Inflammatory macrophage treated with lipopolysaccharide for 4 hours (primary cell): ENCODE measurements at regions not wholly inside any gene's neighbourhood (a gene's known extent, or its start where the extent isn't known, plus 50 kb on each side); places are given as distances from the start of the nearest gene placed in this dataset.
"Not testable (repeated sequence)": the region's sequence is repeated elsewhere in the genome, so short reads cannot be mapped to it uniquely, and the experiment has no call there.

ENCODE experiments used
- DNase-seq: peaks from one replicate; pipeline ENCODE4 v3.0.0-alpha.2; 2020

DNA sequence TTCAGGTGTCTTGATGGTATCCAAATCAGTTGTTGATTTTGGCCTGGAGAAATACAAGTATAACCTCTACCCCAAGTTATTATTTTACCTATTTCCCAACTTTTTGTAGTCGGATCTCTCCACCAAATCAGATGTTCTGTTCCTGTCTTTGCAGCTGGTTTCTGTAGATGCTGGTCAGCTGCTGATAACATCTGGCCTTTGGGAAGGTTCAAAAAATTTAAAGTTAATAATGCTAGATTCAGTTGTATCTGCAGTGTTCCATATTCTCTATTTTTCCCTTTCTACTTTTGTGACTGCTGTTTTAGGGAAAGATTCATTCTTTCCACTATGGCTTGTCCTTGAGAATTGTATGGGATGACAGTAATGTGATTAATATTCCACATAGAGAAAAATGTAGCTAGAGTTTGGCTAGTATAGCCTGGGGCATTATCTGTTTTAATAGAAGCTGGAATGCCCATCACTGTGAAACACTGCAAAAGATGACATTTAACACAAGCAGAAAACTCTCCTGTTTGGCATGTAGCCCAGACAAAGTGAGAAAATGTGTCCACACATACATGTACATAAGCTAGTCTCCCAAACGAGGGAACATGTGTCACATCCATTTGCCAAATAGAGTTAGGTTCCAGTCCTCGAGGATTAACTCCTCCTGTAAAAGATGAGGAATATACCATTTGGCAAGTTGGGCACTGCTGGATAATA is 99.2 kb downstream of the ZNF100 start:
- DNase-seq = not testable (repeated sequence)

DNA sequence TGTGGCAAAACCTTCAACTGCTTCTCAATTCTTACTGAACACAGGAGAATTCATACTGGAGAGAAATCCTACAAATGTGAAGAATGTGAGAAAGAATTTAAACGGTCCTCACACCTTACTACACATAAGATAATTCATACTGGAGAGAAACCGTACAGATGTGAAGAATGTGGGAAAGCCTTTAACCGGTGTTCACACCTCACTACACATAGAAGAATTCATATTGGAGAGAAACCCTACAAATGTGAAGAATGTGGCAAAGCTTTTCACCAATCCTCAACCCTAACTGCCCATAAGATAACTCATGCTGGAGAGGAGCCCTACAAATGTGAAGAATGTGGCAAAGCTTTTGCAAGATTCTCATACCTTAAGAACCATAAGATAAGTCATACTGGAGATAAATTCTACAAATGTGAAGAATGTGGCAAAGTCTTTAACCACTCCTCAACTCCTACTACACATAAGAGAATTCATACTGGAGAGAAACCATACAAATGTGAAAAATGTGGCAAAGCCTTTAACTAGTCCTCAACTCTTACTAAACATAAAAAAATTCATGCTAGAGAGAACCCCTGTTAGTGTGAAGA is 111.7 kb downstream of the ZNF100 start:
- DNase-seq = no peak

DNA sequence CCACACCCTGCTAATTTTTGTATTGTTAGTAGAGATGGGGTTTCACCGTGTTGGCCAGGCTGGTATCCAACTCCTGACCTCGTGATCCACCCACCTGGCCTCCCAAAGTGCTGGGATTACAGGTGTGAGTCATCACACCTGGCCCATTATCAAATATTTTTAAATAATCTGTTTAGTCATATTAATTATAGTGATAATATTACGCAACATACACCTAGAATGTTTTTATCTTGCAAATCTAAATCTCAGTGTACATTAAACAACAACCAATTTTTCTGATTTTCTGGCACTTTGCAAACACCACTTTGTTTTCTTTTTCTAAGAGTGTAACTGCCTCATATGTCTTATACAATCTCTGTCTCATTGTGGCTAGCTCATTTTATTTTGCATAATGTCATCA is 115.9 kb downstream of the ZNF100 start:
- not testable (repeated sequence) for DNase-seq

DNA sequence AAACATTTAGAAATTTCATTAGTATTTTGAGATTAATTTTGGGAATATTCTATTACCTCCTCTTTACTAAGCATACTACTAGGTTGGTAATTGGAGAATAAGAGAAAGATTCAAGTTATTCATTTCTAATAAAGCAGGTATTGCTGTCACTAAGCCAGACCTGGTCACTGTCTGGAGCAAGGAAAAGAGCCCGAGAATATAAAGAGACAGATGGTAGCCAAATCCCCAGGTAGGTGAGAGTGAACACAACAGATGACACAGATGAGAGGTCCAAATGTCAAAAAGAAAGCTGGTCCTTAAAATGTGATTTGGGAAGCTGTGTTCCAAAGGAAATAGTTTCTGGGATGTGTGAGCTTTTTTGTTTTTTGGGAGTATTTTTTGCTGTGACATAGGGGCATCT is 128.6 kb downstream of the ZNF100 start:
- DNase-seq = no peak

DNA sequence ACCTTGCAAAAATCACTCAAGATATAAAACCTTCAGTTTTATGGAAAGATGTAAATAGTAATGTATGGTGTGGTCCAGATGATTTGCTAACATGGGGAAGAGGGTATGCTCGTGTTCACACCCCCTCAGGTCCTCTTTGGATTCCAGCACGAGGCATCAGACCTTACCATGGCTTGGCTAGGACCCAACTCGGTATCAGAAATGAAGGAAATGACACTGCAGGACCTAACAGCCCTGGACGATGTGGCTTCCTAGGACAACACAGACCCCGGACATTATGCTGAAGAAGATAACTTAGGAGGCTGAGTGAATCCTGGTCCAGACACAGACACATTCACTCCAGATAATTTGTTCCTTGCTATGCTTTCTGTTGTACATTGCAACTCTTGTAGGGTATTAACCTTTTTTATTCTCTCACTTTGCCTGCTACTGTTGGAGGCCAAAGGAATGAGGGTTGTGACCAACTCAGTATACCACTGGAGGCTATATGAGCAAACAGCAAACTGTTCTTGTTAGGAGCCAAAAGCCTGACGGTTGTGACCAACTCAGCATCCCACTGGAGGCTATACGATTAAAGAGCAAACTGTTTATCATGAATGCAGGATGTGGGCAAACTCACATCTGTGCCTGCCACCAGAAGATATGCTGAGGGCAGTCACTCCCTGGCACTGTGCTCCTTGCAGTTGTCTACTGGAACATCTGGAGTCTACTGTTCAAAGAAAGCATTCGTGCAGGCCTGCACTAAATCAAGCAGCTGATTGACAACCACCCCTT is 121.7 kb downstream of the ZNF429 start:
- DNase-seq = no peak

DNA sequence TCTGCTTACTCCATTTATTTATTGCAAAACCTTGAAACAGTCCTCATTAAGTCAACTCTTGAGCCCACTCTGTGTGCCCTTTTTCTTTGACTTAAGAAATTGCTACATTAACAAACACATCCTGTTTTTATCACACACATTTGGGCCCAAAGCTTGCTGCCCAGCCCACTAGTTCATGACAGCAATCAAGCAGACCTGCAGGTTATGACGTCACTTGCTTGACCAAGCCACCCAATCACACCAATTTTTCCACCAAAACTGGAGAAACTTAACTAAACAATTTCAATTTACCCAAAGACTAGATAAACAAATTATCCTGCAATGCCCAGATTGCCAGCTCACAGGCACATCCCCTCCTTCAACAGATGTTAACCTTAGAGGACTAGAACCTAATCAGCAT is 120.7 kb downstream of the ZNF429 start:
- DNase-seq = no peak

DNA sequence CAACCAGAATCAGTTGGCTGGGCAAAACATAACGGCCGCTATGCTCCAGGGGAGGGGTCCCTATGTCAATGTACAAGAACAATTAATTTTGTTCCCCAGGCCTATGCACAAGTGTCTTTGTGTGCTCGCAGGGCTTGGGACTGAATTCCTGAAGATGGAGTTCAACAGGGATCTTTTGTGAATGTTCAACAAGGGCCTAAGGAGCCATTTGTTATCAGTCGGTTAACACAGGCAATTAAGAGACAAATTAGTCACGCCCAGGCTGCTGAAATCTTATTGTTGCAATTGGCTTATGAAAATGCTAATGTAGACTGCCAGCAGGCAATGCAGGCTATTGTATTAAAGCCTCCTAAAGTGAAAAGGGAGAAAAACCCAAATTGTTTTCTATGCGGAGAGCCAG is 117.5 kb downstream of the ZNF429 start:
- DNase-seq = no peak

DNA sequence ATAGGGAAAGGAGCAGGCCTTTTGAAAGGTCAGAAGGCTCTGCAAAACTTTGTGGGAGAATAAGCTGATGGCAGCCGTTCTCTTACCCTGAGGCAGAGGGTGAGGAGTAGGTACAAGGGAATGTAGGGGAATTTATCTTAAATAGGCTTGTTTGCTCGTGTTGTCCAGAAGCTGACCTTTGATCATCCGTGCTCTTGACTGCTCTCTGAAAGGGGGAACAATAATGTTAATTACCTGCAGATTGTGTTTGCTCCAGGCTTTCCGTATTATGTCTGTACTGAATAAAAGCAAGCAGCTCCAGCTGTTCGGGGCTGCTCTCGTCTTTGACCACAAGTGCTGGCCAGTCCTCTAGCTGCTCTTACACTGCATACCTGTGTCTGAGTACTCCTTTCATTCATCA is 116.3 kb downstream of the ZNF429 start:
- DNase-seq = no peak

DNA sequence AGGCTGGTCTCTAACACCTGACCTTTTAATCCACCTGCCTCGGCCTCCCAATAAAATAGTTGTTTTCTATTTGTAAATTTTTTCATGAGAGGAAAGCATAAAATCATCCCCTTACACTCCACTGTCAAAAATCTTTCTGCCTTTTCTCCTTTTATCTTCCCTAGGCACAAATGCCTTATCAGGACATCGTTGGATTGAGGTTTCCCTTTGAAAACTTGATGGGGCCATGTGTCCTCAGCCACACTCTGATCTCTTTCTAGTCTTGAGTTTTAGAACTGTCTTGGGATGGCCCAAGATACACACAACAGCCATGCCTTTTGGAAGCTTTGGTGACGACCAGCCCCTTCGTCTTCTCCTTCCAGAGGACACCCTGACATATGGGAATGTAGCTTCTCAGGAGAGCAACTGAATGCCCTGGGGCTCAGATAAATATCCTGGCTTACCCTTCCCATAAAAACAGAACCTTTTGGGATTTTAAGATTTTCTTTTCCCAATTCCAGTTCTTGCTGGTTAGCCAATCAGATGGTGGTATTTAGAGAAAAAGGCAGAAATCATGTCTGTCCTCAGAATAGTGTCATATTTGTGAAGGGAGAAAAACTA is 112.4 kb downstream of the ZNF429 start:
- no peak for DNase-seq

DNA sequence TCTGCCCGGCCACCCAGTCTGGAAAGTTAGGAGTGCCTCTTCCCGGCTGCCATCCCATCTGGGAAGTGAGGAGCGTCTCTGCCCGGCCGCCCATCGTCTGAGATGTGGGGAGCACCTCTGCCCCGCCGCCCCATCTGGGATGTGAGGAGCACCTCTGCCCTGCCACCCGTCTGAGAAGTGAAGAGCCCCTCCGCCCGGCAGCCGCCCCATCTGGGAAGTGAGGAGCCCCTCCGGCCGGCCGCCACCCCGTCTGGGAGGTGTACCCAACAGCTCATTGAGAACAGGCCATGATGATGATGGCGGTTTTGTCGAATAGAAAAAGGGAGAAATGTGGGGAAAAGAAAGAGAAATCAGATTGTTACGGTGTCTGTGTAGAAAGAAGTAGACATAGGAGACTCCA is 109.4 kb downstream of the ZNF429 start:
- DNase-seq = not testable (repeated sequence)

DNA sequence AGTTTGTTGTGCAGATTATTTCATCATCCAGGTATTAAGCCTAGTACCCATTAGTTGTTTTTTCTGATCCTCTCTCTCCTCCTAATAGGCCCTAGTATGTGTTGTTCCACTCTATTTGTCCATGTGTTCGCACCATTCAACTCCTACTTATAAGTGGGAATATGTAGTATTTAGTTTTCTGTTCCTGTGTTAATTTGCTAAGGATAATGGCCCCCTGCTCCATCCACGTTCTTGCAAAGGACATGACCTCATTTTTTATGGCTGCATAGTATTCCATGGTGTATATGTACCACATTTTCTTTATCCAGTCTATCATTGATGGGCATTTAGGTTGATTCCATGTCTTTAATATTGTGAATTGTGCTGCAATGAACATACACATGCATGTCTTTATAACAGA is 107.8 kb downstream of the ZNF429 start:
- DNase-seq = not testable (repeated sequence)

DNA sequence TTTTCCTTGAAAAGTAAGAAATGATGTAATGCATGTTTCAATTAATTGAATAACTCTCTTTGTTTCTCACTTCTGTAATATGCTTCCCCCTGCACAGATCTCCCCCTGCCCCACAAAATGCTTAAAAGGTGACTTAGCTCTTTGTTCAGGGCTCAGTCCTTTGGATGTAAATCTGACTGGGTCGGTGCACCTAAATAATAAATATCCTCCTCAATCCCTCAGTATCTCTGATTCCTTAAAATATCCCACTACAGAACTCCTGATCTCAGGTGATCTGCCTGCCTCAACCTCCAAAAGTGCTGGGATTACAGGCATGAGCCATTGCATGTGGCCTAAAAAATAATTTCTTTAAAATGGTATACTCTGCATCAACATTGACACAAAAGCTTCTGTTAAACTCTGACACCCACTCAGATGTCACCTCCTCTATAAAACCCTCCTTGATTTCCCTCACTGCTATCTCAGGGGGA is 107.0 kb downstream of the ZNF429 start:
- no peak for DNase-seq

DNA sequence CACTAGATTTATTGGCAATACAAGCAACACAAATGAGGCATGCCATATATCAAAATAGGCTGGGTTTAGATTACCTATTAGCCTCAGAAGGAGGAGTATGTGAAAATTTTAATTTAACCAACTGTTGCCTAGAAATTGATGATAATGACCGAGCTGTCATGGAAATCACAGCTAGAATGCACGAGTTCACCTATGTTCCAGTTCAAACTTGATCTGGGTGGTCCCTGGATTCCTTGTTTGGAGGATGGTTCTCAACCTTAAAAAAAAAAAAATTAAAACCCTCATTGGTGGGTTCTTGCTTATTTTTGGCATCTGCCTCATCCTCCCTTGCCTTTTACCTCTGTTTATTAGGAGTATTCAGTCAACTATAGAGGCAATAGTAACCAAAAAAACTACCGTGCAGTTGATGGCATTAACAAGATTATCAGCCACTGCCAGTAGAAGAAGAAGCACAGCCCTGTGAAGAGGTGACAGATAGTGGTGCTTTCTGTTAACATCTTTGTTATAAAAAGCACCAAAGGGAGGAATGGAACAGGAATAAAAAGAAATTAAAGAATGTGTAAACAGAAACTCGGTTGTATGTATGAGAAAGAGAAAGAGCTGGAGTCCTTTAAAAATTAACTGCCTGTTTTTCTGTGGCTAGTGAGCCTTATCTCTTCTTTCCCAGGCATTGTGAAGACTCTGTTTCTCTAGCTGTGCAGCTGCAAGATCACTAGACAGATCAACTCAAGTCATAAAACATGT is 106.4 kb downstream of the ZNF429 start:
- DNase-seq = no peak

DNA sequence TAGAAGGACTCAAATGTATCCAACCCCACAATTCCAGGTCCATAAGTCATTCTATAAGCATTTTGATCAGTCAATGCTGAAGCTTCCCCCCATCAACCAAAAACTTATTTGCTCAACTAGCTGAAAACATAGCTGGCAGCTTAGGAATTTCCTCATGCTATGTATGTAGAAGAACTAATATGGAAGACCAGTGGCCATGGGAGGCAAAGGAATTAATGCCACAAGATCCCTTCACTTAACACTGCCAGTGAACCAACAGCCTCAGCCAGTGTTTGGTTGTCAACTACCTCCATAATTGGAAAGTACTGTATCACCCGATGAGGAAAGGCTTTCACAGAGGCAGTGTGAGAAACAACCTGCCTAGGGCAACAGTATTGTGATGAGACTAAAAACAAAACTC is 105.4 kb downstream of the ZNF429 start:
- no peak for DNase-seq

DNA sequence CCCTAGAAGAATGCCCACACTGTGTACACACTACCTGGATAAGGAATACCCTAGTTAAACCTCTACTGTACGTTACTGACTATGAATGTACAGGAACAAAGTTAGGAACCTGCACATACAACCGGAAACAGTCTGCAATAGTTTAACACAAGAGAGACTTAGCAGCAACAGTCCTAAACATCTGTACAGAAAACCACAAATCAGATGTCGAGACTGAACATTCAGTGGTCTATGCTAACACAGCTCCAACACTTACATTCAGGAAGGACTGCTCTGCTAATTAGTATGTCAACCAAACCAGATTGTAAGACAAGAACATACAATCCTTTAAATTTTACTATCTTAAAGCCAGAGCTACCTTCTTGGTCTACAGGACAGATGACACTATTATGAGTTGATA is 104.9 kb downstream of the ZNF429 start:
- DNase-seq = no peak

DNA sequence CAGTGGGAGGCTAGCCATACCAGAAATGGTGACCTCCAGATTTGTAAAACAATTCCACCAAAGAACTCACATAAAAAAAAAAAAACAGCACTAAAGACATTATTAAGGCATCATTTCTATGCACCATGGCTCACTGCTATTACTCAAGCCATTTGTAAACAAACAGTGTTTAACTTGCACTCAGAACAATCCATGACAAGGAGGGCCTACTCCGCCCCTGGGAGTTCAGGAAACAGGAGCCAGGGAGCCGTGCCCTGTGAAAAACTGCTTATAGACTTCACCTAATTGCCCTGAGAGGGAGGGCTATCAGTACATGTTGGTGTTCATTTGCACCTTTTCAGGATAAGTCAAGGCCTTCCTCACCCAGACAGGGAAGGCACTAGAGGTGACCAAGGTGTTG is 103.2 kb downstream of the ZNF429 start:
- no peak for DNase-seq

DNA sequence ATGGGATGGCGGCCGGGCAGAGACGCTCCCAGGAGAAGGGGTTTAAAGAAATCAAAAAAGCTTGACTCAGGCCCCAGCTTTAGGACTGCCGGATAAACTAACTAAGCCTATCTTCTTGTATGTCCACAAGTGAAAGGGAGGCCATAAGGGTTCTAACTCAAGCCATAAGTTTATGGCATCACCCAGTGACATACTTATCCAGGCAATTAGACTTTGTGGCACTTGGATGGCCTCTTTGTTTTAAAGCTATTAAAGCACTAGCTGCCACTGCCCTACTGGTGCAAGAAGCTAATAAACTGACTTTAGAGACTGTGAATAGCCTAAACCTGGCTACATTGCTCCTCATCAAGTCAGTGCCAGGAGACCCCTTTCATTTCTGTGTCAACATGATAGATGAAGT is 102.0 kb downstream of the ZNF429 start:
- DNase-seq = no peak

DNA sequence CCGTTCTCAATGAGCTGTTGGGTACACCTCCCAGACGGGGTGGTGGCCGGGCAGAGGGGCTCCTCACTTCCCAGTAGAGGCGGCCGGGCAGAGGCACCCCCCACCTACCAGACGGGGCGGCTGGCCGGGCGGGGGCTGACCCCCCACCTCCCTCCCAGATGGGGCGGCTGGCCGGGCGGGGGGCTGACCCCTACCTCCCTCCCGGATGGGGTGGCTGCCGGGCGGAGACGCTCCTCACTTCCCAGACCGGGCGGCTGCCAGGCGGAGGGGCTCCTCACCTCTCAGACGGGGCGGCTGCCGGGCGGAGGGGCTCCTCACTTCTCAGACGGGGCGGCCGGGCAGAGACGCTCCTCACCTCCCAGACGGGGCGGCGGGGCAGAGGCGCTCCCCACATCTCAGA is 101.6 kb downstream of the ZNF429 start:
- not testable (repeated sequence) for DNase-seq

DNA sequence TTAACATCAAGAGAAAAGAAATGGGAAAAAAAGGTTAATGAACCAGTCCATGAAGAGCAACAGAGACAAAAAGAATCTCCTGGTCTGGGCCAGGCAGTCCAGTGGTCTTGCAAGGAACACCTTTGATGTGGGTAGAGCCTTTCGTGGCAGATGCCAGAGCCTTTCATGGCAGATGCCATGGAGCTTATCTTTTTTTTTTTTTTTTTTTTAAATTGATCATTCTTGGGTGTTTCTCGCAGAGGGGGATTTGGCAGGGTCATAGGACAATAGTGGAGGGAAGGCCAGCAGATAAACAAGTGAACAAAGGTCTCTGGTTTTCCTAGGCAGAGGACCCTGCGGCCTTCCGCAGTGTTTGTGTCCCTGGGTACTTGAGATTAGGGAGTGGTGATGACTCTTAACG is 100.9 kb downstream of the ZNF429 start:
- not testable (repeated sequence) for DNase-seq

DNA sequence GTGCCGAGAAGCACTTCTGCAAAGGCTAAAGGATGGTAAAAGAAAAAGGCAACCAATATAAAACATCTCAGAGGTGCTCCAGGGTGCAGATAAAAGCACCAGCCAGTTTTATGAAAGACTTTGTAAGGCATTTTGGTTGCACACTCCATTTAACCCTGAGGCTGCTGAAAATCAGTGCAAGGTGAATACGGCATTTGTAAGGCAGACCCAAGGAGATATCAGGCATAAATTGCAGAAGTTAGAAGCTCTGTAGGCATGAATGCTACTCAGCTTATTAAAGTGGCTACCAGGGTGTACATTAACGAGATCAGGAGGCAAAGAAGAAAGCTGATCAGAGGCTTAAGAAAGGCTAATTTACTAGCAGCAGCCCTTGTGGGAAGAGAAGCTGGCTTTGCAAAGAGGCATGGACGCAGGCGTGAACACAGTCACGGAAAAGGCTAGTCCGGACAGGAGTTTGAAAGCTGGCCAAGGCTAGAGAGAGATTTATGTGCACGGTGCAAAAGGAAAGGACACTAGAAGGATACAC is 99.6 kb downstream of the ZNF429 start:
- peak; percentile 3 for DNase-seq
